NCI-H460 (cell line): ENCODE measurements at regions not wholly inside any gene's neighbourhood (a gene's known extent, or its start where the extent isn't known, plus 50 kb on each side); places are given as distances from the start of the nearest gene placed in this dataset.
A peak's percentile ranks its signal among the peaks of the same experiment; 100 is the strongest.
"Not testable (repeated sequence)": the region's sequence is repeated elsewhere in the genome, so short reads cannot be mapped to it uniquely, and the experiment has no call there.

ENCODE experiments used
- DNase-seq: peaks from one replicate; pipeline ENCODE4 v3.0.0-alpha.2; 2016; ENCODE audit warnings: low read depth; ENCODE audit errors: extremely low read depth

- DNase-seq: no peak
These were observed 89.1 kb downstream of the ACTL7B start for GRCh38 chr9:108766626-108767161.

GRCh38 chr9:108765265-108765664 lies 90.5 kb downstream of the ACTL7B start:
- DNase-seq: no peak

- DNase-seq: no peak
These were observed 93.3 kb downstream of the ACTL7B start for GRCh38 chr9:108762348-108763055.

- peak; percentile 67 for DNase-seq
These were observed 94.0 kb downstream of the ACTL7B start for GRCh38 chr9:108761655-108762347.

GRCh38 chr9:108760841-108761240 lies 94.9 kb downstream of the ACTL7B start:
- DNase-seq: no peak

GRCh38 chr9:108759835-108760234 lies 96.0 kb downstream of the ACTL7B start:
- no peak for DNase-seq

- DNase-seq: no peak
These were observed 96.4 kb downstream of the ACTL7B start for GRCh38 chr9:108759399-108759798.

- DNase-seq: no peak
These were observed 98.9 kb downstream of the ACTL7B start for GRCh38 chr9:108756746-108757490.

- no peak for DNase-seq
These were observed 99.8 kb downstream of the ACTL7B start for GRCh38 chr9:108755979-108756378.

GRCh38 chr9:108751369-108751768 lies 104.4 kb downstream of the ACTL7B start:
- no peak for DNase-seq

- DNase-seq: no peak
These were observed 105.0 kb downstream of the ACTL7B start for GRCh38 chr9:108750661-108751215.

- DNase-seq: no peak
These were observed 107.0 kb downstream of the ACTL7B start for GRCh38 chr9:108748776-108749175.

- DNase-seq: no peak
These were observed 108.9 kb downstream of the ACTL7B start for GRCh38 chr9:108746864-108747263.

- DNase-seq: no peak
These were observed 109.8 kb downstream of the ACTL7B start for GRCh38 chr9:108746001-108746400.

- no peak for DNase-seq
These were observed 111.1 kb downstream of the ACTL7B start for GRCh38 chr9:108744641-108745040.

- no peak for DNase-seq
These were observed 111.8 kb downstream of the ACTL7B start for GRCh38 chr9:108743901-108744371.

GRCh38 chr9:108743416-108743815 lies 112.4 kb downstream of the ACTL7B start:
- DNase-seq: no peak

- no peak for DNase-seq
These were observed 113.6 kb downstream of the ACTL7B start for GRCh38 chr9:108742191-108742590.

- DNase-seq: not testable (repeated sequence)
These were observed 124.5 kb downstream of the ACTL7B start for GRCh38 chr9:108731292-108731691.

- DNase-seq: no peak
These were observed 128.1 kb downstream of the ACTL7B start for GRCh38 chr9:108727580-108728111.

GRCh38 chr9:108724652-108725051 lies 131.1 kb downstream of the ACTL7B start:
- peak; percentile 26 for DNase-seq
